ENCODE measurements at regions not wholly inside any gene's neighbourhood (a gene's known extent, or its start where the extent isn't known, plus 50 kb on each side); places are given as distances from the start of the nearest gene placed in this dataset.

DNA sequence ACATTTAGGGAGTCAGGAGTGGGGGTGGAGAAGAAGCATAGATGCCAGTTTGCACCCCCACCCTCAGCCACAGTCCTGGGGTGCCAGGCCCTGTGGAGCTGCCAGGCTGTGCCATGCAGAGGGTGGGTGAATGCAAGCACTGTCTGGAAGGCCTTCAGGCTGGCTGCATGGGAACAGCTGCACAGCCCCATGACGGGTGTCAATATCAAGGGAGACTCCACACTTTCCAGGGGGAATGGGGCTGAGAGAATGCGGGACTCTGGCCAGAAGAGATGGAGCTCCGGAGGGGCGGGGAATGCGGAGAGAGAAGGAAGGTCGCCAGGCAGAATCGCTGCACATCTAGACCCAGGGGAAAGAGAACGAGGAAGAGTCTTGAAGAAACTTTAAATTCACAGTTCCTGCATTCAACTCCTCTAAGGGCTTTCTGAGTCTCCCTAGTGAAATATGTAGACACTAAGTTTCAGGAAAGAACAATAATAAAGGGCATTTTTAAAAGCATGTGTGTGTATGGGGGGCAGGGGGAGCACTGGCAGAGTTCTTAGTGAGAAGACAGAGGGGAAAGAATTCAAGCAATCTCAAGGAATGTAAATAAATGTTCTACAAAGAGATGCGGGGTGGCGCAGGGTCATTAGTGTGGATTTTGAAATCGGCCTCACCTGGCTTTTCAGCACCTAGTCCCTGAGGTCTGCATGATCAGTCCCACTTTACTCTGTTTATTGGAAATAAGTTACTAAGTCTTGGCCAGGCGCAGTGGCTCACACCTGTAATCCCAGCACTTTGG lies 59.1 kb downstream of the BOD1 start:
- no peak for DNase-seq (ENCODE audit: low spot score)

DNA sequence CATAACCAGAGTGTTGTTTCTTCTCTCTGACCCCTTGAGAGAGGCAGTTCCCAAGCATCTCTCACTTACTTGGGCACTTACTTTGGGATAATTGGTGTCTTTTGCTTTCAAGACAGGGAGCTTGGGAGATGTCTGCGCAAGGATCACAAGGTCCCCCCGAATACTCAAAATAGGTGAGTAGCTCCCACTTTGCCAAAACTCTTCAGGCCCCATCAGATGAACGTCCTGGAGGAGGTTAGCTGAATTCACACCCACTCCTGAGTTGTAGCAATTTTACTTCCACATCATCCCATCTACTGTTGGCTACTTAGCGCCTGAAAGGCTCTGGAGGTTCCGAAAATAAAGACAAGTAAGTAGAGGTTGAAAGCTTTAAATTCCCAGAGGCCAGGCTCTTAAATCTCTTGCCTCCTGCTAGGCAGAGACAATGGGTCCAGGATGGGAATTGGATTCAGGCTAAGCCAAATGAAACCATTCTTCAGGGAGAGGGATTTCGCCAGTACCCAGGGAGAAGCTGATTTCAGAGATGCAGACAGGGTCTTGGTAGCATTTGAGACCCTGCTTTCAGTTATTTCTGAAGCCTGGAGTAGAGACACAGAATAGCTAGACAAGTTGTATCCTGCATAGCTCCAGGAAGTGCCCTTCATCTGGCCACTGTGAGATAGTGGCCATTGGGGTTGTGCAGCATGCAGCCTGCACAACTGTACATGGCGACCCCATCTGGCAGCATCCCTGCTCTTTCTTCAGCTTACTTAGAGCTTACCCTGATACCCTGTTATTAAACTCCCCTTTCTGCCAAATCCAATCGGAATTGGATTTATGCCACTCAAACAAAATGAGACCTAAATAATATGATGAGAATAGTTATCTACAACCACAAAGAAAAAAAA lies 60.1 kb downstream of the BOD1 start:
- no peak for DNase-seq (ENCODE audit: low spot score)

DNA sequence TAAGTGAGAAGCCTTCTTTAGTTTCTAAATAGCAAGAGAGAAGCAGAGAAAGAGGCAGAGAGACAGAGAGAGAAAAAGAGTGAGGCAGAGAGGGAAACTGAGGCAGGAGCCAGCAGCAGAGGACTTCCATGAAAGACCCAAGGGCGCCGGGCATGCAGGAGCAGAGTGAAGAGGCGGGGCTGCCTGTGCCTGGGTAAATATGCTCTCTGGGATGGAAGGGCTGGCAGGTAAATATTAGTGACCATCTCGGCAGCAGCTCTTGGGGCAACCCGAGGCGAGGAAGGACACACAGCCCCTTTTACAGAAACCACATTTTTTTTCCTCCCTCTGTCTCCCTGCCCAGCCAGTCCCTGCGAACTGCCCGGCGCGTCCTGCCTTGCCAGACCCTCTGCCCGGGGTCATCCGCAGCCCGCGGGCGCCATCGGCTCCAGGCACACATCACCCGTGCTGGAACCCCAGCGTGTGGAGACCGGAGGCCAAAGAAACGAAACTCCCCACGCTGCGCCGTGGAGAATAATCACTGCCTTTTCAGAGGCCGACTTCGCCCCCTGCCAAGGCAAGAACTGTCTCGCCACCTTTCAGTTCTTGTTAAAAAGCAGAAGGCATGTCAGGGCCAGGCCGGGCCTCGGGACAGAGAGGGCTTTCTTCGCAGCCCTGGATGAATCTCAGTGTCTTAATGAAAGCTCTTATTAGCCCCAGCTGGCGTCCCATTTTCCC lies 61.3 kb downstream of the BOD1 start:
- DNase-seq (ENCODE audit: low spot score), result no peak

DNA sequence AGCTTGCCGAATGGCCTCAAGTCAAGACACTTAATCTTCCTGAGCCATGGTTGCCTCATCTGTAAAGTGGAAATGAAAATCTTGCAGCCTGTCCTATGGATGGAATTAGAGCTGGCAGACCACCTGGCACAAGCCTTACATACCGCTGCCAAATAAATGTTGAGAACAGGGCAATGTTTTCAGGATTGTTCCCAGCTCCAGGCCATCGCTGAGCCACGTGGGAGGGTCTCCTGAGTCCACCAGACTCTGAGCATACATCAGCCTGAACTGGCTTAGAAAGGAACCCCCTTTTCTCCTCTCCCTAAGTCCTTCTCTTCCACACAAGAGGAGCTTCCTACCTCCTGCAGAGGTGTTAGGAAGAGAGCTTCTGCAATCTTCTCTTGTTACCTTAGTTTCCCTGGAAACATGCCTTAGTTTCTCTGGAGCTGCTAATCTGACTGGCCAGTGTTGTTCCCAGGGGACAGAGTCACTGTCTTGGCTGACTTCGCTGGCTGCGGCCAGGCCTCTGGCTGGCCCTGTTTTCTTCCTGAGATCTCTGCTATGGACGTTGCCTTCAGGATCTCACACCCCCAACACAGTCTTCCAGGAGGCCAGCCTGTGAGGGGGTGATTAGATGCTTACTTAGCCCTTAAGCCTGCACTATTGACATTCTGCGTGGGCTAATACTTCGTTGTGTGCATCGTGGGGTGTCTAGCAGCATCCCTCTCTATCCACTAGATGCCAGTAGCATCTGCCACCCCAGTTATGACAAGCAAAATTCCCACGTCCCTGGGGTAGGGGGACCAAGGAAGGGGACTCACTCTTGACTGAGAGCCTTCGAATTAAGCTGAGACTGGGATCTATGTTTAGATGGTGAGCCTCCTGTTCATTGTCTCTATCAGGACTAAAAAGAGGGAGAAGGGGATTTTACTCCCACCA lies 62.2 kb downstream of the BOD1 start:
- no peak for DNase-seq (ENCODE audit: low spot score)

DNA sequence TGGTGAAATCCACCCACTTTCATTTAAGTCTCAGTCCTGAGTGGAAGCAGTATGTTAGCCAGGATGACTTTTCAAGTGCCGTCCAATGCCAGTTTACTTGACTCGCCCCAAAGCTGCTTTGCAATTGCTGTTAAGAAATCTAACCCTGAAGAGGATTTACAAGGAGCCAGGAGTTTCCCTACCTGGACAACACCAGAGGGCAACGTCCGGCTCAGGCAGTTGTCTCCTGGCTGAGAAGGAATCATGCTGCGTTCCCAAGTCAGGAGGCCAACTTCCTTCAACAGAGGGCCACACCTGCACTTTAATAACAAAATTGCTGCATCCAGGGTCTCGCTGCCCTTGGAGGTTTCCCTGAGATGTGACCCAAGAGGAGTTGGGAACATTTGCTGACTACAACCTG lies 65.8 kb downstream of the BOD1 start:
- no peak for DNase-seq (ENCODE audit: low spot score)

DNA sequence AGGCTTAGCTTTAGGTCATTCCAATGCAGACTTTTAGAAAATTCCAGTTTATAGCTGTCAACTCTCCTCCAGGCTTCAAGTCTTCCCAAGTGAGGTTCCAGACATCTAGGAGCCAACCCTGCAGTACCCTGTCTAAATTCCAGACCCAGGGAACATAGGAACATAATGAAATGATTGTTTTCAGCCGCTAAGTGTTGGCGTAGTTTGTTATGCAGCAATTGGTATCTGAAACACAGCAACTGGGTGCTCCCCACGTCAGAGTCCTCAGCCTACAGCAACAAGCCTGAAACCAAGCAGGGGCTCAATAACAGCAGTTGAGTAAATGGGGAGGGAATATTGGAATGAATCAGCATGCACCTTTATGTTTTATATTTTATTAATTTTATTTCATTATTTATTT lies 66.8 kb downstream of the BOD1 start:
- DNase-seq (ENCODE audit: low spot score), result no peak

DNA sequence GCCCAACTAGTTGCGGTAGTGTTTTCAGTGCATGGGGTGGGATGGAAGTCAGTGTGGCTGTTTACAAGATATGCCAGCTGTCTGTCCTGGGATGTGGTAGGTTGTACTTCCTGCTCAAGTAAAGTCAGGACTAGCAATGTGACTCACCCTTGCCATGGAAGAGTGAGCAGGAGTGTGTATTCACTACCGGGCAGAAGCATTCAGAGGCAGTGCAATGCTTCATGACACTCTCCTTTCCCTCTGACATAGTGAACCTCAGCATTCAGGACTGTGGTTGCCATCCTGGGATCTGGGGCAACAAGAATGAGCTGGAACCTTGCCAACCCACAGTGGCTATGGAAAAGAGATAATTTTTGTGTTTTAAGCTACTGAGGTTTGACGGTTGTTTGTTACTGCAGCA lies 68.9 kb downstream of the BOD1 start:
- DNase-seq (ENCODE audit: low spot score), result peak; percentile 10

DNA sequence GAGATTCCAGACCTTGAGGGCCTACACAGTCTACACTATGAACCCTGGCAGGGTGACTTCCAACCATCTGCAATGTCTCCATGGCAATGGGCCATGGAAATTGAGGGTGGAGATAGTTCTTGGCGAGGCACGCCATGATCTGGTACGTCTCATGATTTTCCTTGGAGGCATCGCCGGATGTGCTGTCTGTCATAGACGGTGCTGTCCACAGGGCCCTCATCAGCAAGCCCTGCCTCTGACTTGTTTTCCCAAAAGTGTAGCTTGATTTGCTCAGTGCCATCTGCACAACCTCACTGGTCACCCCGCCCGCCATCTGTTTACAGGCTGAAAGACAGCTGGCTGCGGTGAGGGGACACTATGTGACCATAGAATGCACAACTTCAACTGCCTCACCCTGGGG lies 73.5 kb downstream of the BOD1 start:
- DNase-seq (ENCODE audit: low spot score), result no peak

DNA sequence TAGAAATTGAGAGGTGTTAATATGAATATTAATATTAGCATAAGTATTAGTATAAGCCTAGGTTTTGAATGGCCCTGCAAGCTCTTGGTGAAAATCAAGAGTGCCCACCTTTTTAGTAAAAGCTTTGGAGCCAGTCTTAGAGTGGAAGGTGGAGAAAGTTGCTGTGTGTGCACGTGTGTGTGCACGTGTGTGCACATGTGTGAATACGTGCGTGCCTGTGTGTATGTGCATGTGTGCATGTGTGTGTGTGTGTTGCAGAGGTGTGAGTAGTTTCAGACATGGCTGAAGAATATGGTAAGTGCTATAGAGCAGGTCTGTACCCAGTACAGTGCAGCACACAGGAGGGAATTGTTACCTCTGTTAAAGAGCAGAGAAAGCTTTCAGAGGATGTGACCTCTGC lies 74.3 kb downstream of the BOD1 start:
- DNase-seq (ENCODE audit: low spot score), result no peak

DNA sequence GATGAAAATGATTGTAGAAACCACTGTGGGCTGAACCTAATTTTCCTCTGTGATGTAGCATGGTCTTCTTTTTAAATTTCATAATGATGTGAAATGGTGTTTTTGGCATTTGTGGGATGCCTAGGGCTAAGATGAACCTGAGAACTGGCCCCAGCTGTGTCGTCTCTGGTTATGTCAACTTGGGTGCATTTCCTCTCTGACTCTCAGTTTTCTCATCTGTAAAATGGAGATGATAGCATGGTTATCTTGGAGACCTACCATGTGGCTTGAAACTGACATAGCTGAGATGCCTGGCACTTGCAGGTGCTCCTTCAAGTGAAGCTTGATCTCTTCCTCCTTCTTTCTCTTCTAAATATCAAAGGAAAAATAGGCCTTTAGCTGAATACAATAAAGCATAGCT lies 77.8 kb downstream of the BOD1 start:
- DNase-seq (ENCODE audit: low spot score), result no peak

DNA sequence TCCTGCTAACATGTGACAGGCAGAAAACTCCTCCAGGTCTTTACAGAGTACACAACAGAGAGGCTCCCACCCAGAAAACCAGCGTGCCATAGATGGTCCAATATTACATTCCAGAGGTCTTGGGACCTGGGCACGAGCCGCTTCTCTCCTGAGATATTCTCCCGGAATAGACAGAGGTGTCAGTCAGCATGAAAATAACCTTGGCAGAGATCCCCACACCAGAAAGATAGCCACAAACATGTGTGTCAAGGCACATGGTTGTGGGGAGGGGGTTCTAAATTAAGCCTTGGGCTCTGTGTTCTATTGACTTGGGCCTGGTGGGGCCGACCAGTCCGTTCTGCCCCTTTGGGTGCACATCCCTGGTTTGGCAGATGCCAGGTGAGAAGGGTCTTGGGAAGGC lies 78.4 kb downstream of the BOD1 start:
- DNase-seq (ENCODE audit: low spot score), result no peak

DNA sequence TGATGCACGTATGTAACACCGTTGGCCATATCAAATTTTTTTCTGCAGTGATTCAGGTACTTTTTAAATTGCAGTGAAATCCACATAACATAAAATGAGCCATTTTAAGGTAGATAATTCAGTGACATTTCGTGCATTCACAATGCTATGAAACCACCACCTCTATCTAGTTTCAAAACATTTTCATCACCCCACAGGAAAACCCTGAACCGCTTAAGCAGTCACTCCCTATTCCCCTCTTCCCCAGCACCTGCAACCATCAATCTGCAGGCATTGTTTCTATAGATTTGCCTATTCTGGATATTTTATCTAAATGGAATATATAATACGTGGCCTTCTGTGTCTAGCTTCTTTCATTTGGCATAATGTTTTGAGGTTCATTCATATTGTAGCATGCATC lies 79.2 kb downstream of the BOD1 start:
- no peak for DNase-seq (ENCODE audit: low spot score)

DNA sequence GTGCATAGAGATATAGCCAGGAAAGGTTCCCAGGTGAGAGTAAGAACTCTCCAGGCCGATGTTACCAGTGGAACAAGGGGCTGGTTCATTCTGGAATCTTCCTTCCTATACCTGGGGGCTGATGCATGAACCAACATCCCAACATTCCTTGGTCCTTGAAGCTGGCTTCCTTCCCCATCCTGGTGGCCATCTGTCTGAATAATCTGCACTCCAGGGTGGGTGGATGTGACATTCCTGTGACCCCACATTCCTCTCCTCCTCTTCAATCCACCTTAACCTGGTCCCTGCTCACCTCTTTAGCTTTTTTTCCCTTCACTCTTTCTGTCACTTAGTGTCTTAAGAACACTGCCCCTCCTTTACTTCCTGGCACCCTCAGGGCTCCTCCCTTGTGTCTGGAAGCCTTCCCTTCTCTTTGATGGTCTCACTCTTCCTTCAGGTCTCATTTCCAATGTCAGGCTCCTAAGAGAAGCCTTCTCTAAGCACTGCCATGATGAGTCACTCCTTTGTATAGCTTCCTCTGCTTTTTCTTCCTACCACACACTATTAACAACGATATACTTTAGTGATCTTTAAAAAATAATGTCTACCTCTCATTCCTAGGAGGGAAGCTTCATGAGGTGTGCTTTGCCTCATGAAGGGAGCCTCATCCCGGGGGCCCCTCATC lies 80.3 kb downstream of the BOD1 start:
- peak; percentile 26 for DNase-seq (ENCODE audit: low spot score)

DNA sequence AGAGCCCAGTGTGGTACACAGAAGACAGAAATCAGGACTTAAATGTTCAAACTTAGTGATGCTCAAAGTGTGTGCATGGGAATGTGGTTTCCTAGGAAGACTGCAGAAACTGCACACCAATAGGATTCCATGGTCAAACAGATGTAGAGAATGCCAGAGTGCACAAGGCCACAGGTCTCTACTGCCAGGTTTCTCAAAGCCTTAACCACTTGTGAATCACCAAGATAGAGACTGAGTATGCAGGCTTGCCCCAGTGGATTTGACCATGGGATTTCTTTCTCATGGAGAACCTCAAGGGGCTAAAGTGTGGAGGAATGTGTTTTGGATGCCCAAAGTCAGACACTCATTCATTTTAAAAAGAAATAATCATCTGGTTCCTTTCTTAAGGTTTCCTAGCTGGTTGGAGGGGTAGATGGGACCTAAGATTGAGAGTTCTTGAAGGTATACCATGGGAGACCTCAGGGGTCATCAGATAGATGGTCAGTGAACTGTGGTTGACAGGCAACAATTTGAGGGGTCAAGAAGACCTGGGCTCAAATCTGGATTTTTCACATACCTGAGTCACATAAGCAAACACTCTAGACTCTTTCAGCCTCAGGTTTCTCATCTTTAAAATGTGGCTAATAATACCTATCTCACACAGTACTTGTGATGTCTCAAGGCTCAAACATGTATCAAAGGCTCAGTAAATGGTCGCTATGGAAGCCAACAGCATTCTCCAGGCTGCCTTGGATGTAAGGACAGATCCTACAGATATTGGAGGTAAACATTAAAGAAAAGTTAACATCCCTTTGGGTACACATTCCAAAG lies 81.1 kb downstream of the BOD1 start:
- no peak for DNase-seq (ENCODE audit: low spot score)

DNA sequence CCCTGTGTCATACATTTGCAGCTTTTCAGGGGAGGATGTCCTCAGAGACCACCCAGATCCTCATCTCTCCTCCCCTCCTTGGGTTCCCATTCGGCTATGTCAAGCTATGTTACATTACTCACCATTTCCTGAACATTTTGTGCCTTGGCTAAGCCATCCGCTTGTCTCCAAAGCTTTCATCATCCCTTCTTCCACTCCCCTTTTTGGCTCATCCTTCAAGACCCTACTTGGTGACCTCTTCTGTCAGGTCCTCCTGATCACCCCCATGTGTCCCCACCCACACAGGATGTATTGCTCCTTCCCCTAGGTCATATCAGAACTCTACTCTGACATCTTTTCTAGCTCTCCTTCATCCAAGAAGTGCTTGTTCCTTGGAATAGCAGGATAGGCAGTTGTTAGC lies 81.8 kb downstream of the BOD1 start:
- DNase-seq (ENCODE audit: low spot score), result no peak

DNA sequence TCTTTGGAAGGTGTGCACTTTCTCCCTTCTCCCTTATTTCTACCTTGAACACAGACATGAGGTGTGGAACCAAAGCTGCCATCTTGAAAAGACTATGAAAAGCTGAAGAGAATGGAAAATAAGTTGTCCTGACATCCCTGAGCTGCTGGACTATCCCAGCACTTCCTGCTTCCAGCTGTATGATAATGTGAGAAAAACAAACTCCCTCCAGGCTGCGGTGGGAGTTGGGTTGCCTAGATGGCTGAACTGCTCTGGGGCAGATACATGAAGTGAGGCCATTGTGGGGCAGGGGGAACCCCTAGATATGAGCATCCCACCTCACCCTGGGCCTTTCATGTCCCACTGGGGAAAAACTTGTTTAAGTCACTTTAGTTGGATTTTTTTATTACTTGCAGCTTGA lies 82.4 kb downstream of the BOD1 start:
- DNase-seq (ENCODE audit: low spot score), result no peak

DNA sequence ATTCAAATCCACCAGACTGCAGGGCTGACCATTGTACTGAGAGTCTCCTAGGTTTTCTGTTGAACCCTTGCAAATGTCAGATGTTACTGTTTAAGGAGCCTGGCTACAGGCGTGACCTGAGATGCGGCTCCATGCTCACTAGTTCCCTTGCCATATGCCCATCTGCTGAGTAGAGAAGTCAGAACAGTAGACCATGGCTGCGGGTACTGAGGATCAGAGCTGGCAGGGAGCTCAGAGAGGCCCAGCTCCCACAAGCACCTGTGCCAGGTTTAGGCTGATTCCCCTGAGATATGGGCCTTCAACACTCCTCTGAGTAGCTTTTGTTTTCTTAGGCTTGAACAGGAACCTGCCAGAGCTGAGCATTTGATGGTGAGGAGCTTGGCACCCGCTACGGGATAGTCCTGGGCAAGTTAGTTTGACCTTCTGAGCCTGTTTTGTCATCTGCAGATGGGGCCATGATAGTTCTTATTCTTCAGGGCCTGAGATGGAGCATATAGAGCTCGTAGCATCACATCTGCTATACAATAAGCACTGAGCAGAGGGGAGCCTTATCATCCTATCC lies 83.7 kb downstream of the BOD1 start:
- no peak for DNase-seq (ENCODE audit: low spot score)

DNA sequence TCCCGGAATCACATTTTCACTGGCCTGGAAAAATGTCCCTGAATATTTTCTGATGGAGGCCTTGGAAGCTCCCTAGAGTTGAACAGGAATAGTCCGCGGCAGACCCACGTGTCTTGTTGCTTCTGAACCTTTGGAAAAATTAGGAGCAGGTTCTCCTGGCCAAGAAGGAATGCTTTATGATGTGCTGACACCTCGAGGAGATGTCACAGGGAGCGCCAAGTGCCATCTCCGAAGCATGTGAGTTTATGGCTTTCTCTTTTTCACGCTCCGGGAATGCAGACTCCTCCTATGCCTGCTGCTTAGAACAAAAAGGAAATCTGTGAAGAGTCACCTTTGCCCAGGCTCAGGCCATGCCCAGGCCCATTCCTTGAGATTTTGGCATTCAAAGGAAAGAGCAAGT lies 84.6 kb downstream of the BOD1 start:
- no peak for DNase-seq (ENCODE audit: low spot score)

DNA sequence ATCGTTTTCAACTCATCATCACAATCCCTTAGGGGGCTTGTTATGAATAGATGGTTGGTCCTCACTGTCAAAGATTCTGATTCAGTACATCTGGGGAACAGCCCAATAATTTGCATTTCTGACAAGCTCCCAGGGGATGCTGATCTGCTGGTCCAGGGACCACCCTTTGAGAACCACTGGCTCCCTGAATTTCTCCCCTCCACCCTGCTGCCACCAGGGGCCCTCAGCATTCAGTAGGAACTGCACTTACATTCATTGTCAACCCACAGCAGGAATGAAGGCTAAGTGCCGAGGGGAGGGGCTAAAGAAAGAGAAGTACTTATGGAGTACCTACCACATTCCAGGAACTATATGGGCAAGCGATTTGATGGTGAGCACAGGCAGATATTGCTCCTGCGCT lies 85.9 kb downstream of the BOD1 start:
- DNase-seq (ENCODE audit: low spot score), result no peak

DNA sequence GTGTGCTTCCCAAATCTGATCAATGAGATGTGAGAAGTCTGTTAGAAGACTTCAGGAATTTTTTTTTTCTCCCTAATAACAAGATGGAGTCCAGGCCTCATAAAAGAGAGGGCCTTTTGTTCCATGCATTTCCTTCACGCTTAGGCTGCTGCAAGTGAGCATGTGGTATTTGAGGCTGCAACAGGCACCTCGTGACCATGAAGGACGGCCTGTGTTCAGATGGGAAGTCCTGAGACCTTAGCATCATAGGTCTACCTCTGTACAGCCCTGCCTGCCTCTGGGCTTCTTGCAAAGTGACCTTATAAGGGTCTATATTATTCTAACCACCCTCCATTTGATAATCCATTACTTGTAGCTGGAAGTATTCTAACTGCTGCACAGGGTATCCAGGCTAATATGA lies 86.6 kb downstream of the BOD1 start:
- no peak for DNase-seq (ENCODE audit: low spot score)
